H1 (cell line): ENCODE measurements at regions not wholly inside any gene's neighbourhood (a gene's known extent, or its start where the extent isn't known, plus 50 kb on each side); places are given as distances from the start of the nearest gene placed in this dataset.

Experiments used
- CTCF ChIA-PET: fragments of 300-600 bp; sonication (Branson Sonifier 250); formaldehyde crosslinking; loops from one replicate; lab custom pipeline; 2021; ENCODE audit not compliant: partially characterized antibody; lab: Charles Lee
- POLR2A ChIA-PET: fragments of 300-600 bp; sonication (Branson Sonifier 250); formaldehyde crosslinking; loops from one replicate; lab custom pipeline; 2021; ENCODE audit warnings: inconsistent platforms; ENCODE audit not compliant: partially characterized antibody; lab: Charles Lee
- DNase-seq, 2 experiments: peaks; one replicate each; pipeline versions ENCODE4 v3.0.0 to v3.0.0-alpha.2; 2010 to 2022; ENCODE audit warnings: low spot score in 2 of 2, low read depth in 1 of 2, mixed read lengths in 1 of 2
- FAIRE-seq: peaks from 2 replicates; lab custom pipeline; 2011; peaks lifted over from hg19 to GRCh38; lab: Jason Lieb, UNC
- H2AFZ ChIP-seq: 2 replicates; pipeline ENCODE4 v1.8.1; 2012; ENCODE audit warnings: low read length, inconsistent platforms
- H2AK5ac ChIP-seq: 2 replicates; pipeline ENCODE4 v1.6.1; 2013; ENCODE audit warnings: low read depth, low read length
- H2BK120ac ChIP-seq: replicated peaks from 2 replicates; pipeline ENCODE3; 2013; ENCODE audit warnings: low read depth, low read length, inconsistent platforms
- H2BK12ac ChIP-seq: 2 replicates; pipeline ENCODE4 v1.6.1; 2013; ENCODE audit warnings: low read depth, low read length
- H2BK15ac ChIP-seq: 2 replicates; pipeline ENCODE4 v1.6.1; 2013; ENCODE audit warnings: low read length
- H2BK20ac ChIP-seq: 2 replicates; pipeline ENCODE4 v1.6.1; 2013; ENCODE audit warnings: low read length
- H2BK5ac ChIP-seq: 2 replicates; pipeline ENCODE4 v1.6.1; 2013; ENCODE audit warnings: low read depth, low read length
- H3K14ac ChIP-seq: 2 replicates; pipeline ENCODE4 v1.6.1; 2013; ENCODE audit warnings: inconsistent platforms; ENCODE audit not compliant: insufficient read length
- H3K18ac ChIP-seq: 2 replicates; pipeline ENCODE4 v1.6.1; 2013; ENCODE audit warnings: low read length; ENCODE audit errors: extremely low read depth
- H3K23ac ChIP-seq: 2 replicates; pipeline ENCODE4 v1.6.1; 2013; ENCODE audit warnings: inconsistent platforms; ENCODE audit not compliant: insufficient read length
- H3K23me2 ChIP-seq: 2 replicates; pipeline ENCODE4 v1.6.1; 2013; ENCODE audit warnings: low read depth, low read length
- H3K27ac ChIP-seq: 2 replicates; pipeline ENCODE4 v1.6.1; 2011; ENCODE audit warnings: low read depth, low read length, inconsistent platforms
- H3K27me3 ChIP-seq, 4 experiments: replicated peaks in 1 of 4; 1 replicate in 1 of 4; 2 replicates in 3 of 4; pipeline versions ENCODE4 v1.6.1 to v1.8.1; 2011 to 2013; ENCODE audit warnings: low read length in 3 of 4, mild to moderate bottlenecking in 3 of 4, inconsistent platforms in 2 of 4, mixed read lengths in 2 of 4, moderate library complexity in 1 of 4; ENCODE audit not compliant: control insufficient read depth in 3 of 4, insufficient read depth in 3 of 4; ENCODE audit errors: extremely low read depth in 1 of 4
- H3K36me3 ChIP-seq, 4 experiments: 2 replicates each; pipeline versions ENCODE4 v1.6.1 to v1.8.1; 2011 to 2013; ENCODE audit warnings: mild to moderate bottlenecking in 4 of 4, low read length in 3 of 4, moderate library complexity in 2 of 4, control low read depth in 1 of 4, inconsistent platforms in 1 of 4; ENCODE audit not compliant: insufficient read depth in 4 of 4, control insufficient read depth in 2 of 4
- H3K4ac ChIP-seq: replicated peaks from 2 replicates; pipeline ENCODE3; 2013; ENCODE audit warnings: low read length, low read depth, mixed read lengths, inconsistent platforms; ENCODE audit not compliant: insufficient read length
- H3K4me1 ChIP-seq, 4 experiments: replicated peaks in 1 of 4; 1 replicate in 1 of 4; 2 replicates in 3 of 4; pipeline versions ENCODE4 v1.6.1 to v1.8.1; 2011 to 2013; ENCODE audit warnings: low read length in 3 of 4, inconsistent platforms in 2 of 4, mixed read lengths in 1 of 4; ENCODE audit not compliant: insufficient read depth in 4 of 4, control insufficient read depth in 3 of 4
- H3K4me2 ChIP-seq, 2 experiments: 2 replicates each; pipeline versions ENCODE4 v1.6.1 to v1.8.1; 2011 to 2013; ENCODE audit warnings: low read depth in 2 of 2, low read length in 2 of 2, control low read depth in 1 of 2, inconsistent platforms in 1 of 2, mild to moderate bottlenecking in 1 of 2; ENCODE audit not compliant: insufficient read depth in 1 of 2
- H3K4me3 ChIP-seq, 4 experiments: fragments of 200-600, 300-600 bp in 1 of 4; sonication (generic), shearing (Covaris generic), sonication (Bioruptor Twin) in 1 of 4; 2 replicates each; pipeline versions ENCODE4 v1.5.1 to v1.8.1; 2011 to 2016; ENCODE audit warnings: low read length in 4 of 4, low read depth in 3 of 4, control low read depth in 2 of 4, inconsistent platforms in 2 of 4, mild to moderate bottlenecking in 2 of 4, mixed read lengths in 1 of 4, moderate library complexity in 1 of 4; ENCODE audit not compliant: insufficient read depth in 2 of 4; ENCODE audit errors: extremely low read depth in 1 of 4
- H3K56ac ChIP-seq: replicated peaks from 2 replicates; pipeline ENCODE3; 2013; ENCODE audit warnings: low read depth, mild to moderate bottlenecking, mixed read lengths, low read length, inconsistent platforms; ENCODE audit not compliant: insufficient read length
- H3K79me1 ChIP-seq: 2 replicates; pipeline ENCODE4 v1.6.1; 2013; ENCODE audit warnings: low read depth, low read length, control low read depth
- H3K79me2 ChIP-seq, 2 experiments: 2 replicates each; pipeline versions ENCODE4 v1.6.1 to v1.8.1; 2012 to 2013; ENCODE audit warnings: low read length in 2 of 2, mild to moderate bottlenecking in 2 of 2, inconsistent platforms in 1 of 2; ENCODE audit not compliant: insufficient read depth in 2 of 2, control insufficient read depth in 1 of 2
- H3K9ac ChIP-seq, 4 experiments: replicated peaks in 1 of 4; 1 replicate in 1 of 4; 2 replicates in 3 of 4; pipeline versions ENCODE4 v1.6.1 to v1.8.1; 2011 to 2013; ENCODE audit warnings: low read depth in 3 of 4, low read length in 3 of 4, control low read depth in 2 of 4, mild to moderate bottlenecking in 2 of 4, moderate library complexity in 2 of 4, inconsistent platforms in 1 of 4; ENCODE audit errors: extremely low read depth in 1 of 4
- H3K9me3 ChIP-seq, 2 experiments: 2 replicates each; pipeline versions ENCODE4 v1.6.1 to v1.8.1; 2012 to 2013; ENCODE audit warnings: mild to moderate bottlenecking in 2 of 2, moderate library complexity in 2 of 2, control low read depth in 1 of 2, inconsistent platforms in 1 of 2, low read depth in 1 of 2, low read length in 1 of 2, mixed read lengths in 1 of 2; ENCODE audit not compliant: insufficient read depth in 2 of 2
- H4K20me1 ChIP-seq, 2 experiments: replicated peaks in 1 of 2; 2 replicates each; pipeline versions ENCODE3 to v1.8.1; 2011 to 2013; ENCODE audit warnings: inconsistent platforms in 2 of 2, low read length in 2 of 2, mild to moderate bottlenecking in 1 of 2; ENCODE audit not compliant: insufficient read depth in 2 of 2, control insufficient read depth in 1 of 2
- H4K5ac ChIP-seq: 2 replicates; pipeline ENCODE4 v1.6.1; 2013; ENCODE audit warnings: low read length, low read depth, mixed read lengths, inconsistent platforms; ENCODE audit not compliant: insufficient read length
- H4K8ac ChIP-seq: 2 replicates; pipeline ENCODE4 v1.8.0; 2013; ENCODE audit warnings: mild to moderate bottlenecking, moderate library complexity, low read length, inconsistent platforms; ENCODE audit not compliant: insufficient read depth; ENCODE audit errors: extremely low read depth
- H4K91ac ChIP-seq: replicated peaks from 2 replicates; pipeline ENCODE3; 2013; ENCODE audit warnings: low read length, mixed read lengths, inconsistent platforms; ENCODE audit not compliant: insufficient read length
- CHD1 ChIP-seq: IDR thresholded peaks from 2 replicates; pipeline ENCODE4 v1.6.1; 2012; ENCODE audit warnings: low read depth, low read length, improper control_type of control experiment
- WGBS, 2 experiments: shearing (Covaris generic) in 1 of 2; methylation state at CpG; one replicate each; pipeline versions ENCODE4 v1.1.6 to v1.1.7; 2013 to 2015; ENCODE audit warnings: low lambda C conversion rate in 2 of 2, mixed read lengths in 2 of 2, inconsistent platforms in 1 of 2, low coverage in 1 of 2, missing lambda C conversion rate in 1 of 2; ENCODE audit not compliant: insufficient replicate concordance in 2 of 2, insufficient coverage in 1 of 2, insufficient read length in 1 of 2; ENCODE audit errors: extremely low coverage in 1 of 2, missing lambda C conversion rate in 1 of 2; 5-methylcytosine and 5-hydroxymethylcytosine counted together

DNA sequence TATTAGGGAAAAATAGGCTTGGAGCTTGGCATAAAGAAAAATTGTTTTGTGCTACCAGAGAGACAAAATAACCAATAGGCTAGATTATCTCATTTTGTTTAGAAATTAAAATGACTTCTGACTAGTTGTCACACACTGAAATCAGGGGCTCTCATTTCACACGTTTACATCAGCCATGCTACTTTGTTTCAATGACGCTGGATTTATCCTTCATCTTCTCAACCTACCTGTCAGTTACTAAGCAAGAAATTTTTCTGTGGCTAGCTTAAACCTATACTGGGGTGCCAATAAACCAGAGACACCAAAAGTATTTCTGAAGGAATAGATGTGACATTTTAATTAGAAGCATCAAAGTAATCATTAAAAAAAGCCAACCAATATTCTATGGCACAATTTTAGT lies 518.1 kb upstream of the NR5A2 start:
- FAIRE-seq = no peak
- H2BK20ac ChIP-seq = no peak overlapping the region

More for the DNA sequence above, 518.1 kb upstream of the NR5A2 start:
- H3K4ac ChIP-seq = no peak overlapping the region
- H3K79me1 ChIP-seq = no peaks in the 10 kb centered on the region
- no peak overlapping the region for H3K27ac ChIP-seq
- H3K9me3 ChIP-seq = no peaks in the 10 kb centered on the region
- H3K36me3 ChIP-seq = no peaks in the 10 kb centered on the region
- no peaks in the 10 kb centered on the region for H4K20me1 ChIP-seq
- H2BK5ac ChIP-seq = no peak overlapping the region
- WGBS, 2 experiments = 89% methylated on average over 2 of the region's 2 CpGs; no CpG with 5 or more reads in 1 of the 2 experiments
- no peak overlapping the region for H3K4me3 ChIP-seq
- H2BK120ac ChIP-seq = no peak overlapping the region
- no peak overlapping the region for H3K56ac ChIP-seq
- no peak overlapping the region for H3K14ac ChIP-seq
- no peak overlapping the region for H3K23ac ChIP-seq
- H4K8ac ChIP-seq = no peak overlapping the region
- no peak overlapping the region for H2BK15ac ChIP-seq
- no peak overlapping the region for H4K91ac ChIP-seq
- no peak for TF ChIP-seq CHD1
- H3K18ac ChIP-seq = no peak overlapping the region
- no peak overlapping the region for H2AK5ac ChIP-seq
- H3K23me2 ChIP-seq = no peaks in the 10 kb centered on the region
- POLR2A ChIA-PET = no interaction called here
- no peak overlapping the region for H4K5ac ChIP-seq
- CTCF ChIA-PET = interaction anchor here (1.0 kb wide), 1 partner anchor 23 kb away, joined by 3 read pairs; no protein-coding TSS in a partner anchor
- H3K4me1 ChIP-seq = peaks cover 0 to 6% (median 2%) of the 10 kb centered on the region in 4 experiments; a peak in 2 of 7 replicates
- H2AFZ ChIP-seq = no peak overlapping the region
- no peak overlapping the region for H3K9ac ChIP-seq
- H2BK12ac ChIP-seq = no peak overlapping the region
- no peaks in the 10 kb centered on the region for H3K27me3 ChIP-seq
- H3K79me2 ChIP-seq = no peaks in the 10 kb centered on the region
- H3K4me2 ChIP-seq = no peak overlapping the region
- DNase-seq = no peak
